ENCODE measurements at regions not wholly inside any gene's neighbourhood (a gene's known extent, or its start where the extent isn't known, plus 50 kb on each side); places are given as distances from the start of the nearest gene placed in this dataset.

GRCh38 chr2:109689182-109689930, 75.2 kb downstream of the SOWAHC start:
- Histone ChIP-seq H3K4me3 (ENCODE audit: low read length) (no peak overlapping the region), H4K5ac (ENCODE audit: low read length) (no peak overlapping the region), H3K23ac (ENCODE audit: low read length) (no peak overlapping the region), H3K79me2 (ENCODE audit: control insufficient read depth, insufficient read depth, low read length) (no peaks in the 10 kb centered on the region), H2AK5ac (ENCODE audit: low read length) (no peak overlapping the region), H2BK120ac (ENCODE audit: low read depth, low read length) (no peak overlapping the region), H3K4me1 (ENCODE audit: control insufficient read depth, low read depth, low read length) (peaks cover 8% of the 10 kb centered on the region), H3K27me3 (ENCODE audit: insufficient read depth, low read length, poor library complexity) (no peaks in the 10 kb centered on the region), H3K18ac (ENCODE audit: low read length) (no peak overlapping the region), H3K79me1 (ENCODE audit: low read length) (no peaks in the 10 kb centered on the region), H2BK15ac (replicated peaks; ENCODE audit: low read depth) (no peak overlapping the region), H3K56ac (ENCODE audit: low read length) (peak overlapping the region; percentile 44), H3K4me2 (ENCODE audit: low read length) (no peak overlapping the region), H3K4ac (ENCODE audit: low read depth, low read length) (peak overlapping the region; percentile 6), H2BK5ac (ENCODE audit: low read length) (no peak overlapping the region), H3K27ac (ENCODE audit: low read depth, low read length) (no peak overlapping the region), H3K9ac (ENCODE audit: low read length) (no peak overlapping the region), H4K8ac (ENCODE audit: low read depth, low read length) (no peak overlapping the region), H3K36me3 (ENCODE audit: control insufficient read depth, insufficient read depth, low read length) (no peaks in the 10 kb centered on the region)
- no peak for DNase-seq
- no CpG with 5 or more reads among the region's 5 CpGs for WGBS (ENCODE audit: extremely low coverage, insufficient coverage, low lambda C conversion rate)

GRCh38 chr2:109689973-109690372, 75.8 kb downstream of the SOWAHC start:
- no CpG with 5 or more reads among the region's 9 CpGs for WGBS (ENCODE audit: extremely low coverage, insufficient coverage, low lambda C conversion rate)
- no peak overlapping the region for H3K27ac ChIP-seq (ENCODE audit: low read depth, low read length)

GRCh38 chr2:109690457-109690821, 76.3 kb downstream of the SOWAHC start:
- Histone ChIP-seq H3K27ac (ENCODE audit: low read depth, low read length) (no peak overlapping the region), H3K79me1 (ENCODE audit: low read length) (no peaks in the 10 kb centered on the region), H3K23ac (ENCODE audit: low read length) (no peak overlapping the region), H2BK15ac (replicated peaks; ENCODE audit: low read depth) (no peak overlapping the region), H4K8ac (ENCODE audit: low read depth, low read length) (no peak overlapping the region), H4K5ac (ENCODE audit: low read length) (no peak overlapping the region), H3K18ac (ENCODE audit: low read length) (peak overlapping the region; percentile 94), H3K27me3 (ENCODE audit: insufficient read depth, low read length, poor library complexity) (no peaks in the 10 kb centered on the region), H3K79me2 (ENCODE audit: control insufficient read depth, insufficient read depth, low read length) (no peaks in the 10 kb centered on the region), H2AK5ac (ENCODE audit: low read length) (no peak overlapping the region), H3K4ac (ENCODE audit: low read depth, low read length) (peak overlapping the region; percentile 48), H2BK5ac (ENCODE audit: low read length) (no peak overlapping the region), H3K4me1 (ENCODE audit: control insufficient read depth, low read depth, low read length) (peaks cover 8% of the 10 kb centered on the region), H3K9ac (ENCODE audit: low read length) (no peak overlapping the region), H2BK120ac (ENCODE audit: low read depth, low read length) (no peak overlapping the region), H3K36me3 (ENCODE audit: control insufficient read depth, insufficient read depth, low read length) (no peaks in the 10 kb centered on the region), H3K4me2 (ENCODE audit: low read length) (no peak overlapping the region), H3K4me3 (ENCODE audit: low read length) (no peak overlapping the region), H3K56ac (ENCODE audit: low read length) (peak overlapping the region; percentile 62)
- DNase-seq = peak; percentile 60
- no CpG with 5 or more reads among the region's 6 CpGs for WGBS (ENCODE audit: extremely low coverage, insufficient coverage, low lambda C conversion rate)

More at GRCh38 chr2:109689973-109690372, 75.8 kb downstream of the SOWAHC start:
- no peak overlapping the region for H3K23ac ChIP-seq (ENCODE audit: low read length)
- H3K36me3 ChIP-seq (ENCODE audit: control insufficient read depth, insufficient read depth, low read length) = no peaks in the 10 kb centered on the region
- H3K4ac ChIP-seq (ENCODE audit: low read depth, low read length) = peak overlapping the region; percentile 65
- H3K9ac ChIP-seq (ENCODE audit: low read length) = no peak overlapping the region
- H3K27me3 ChIP-seq (ENCODE audit: insufficient read depth, low read length, poor library complexity) = no peaks in the 10 kb centered on the region
- H3K4me2 ChIP-seq (ENCODE audit: low read length) = no peak overlapping the region
- no peak overlapping the region for H2BK15ac ChIP-seq (replicated peaks; ENCODE audit: low read depth)
- H2BK5ac ChIP-seq (ENCODE audit: low read length) = peak overlapping the region; percentile 37
- peaks cover 8% of the 10 kb centered on the region for H3K4me1 ChIP-seq (ENCODE audit: control insufficient read depth, low read depth, low read length)
- no peak overlapping the region for H4K5ac ChIP-seq (ENCODE audit: low read length)
- H3K4me3 ChIP-seq (ENCODE audit: low read length) = no peak overlapping the region
- no peak overlapping the region for H4K8ac ChIP-seq (ENCODE audit: low read depth, low read length)
- no peaks in the 10 kb centered on the region for H3K79me1 ChIP-seq (ENCODE audit: low read length)
- H2AK5ac ChIP-seq (ENCODE audit: low read length) = no peak overlapping the region
- no peak overlapping the region for H2BK120ac ChIP-seq (ENCODE audit: low read depth, low read length)
- H3K79me2 ChIP-seq (ENCODE audit: control insufficient read depth, insufficient read depth, low read length) = no peaks in the 10 kb centered on the region
- H3K56ac ChIP-seq (ENCODE audit: low read length) = peak overlapping the region; percentile 44
- peak overlapping the region; percentile 15 for H3K18ac ChIP-seq (ENCODE audit: low read length)
- no peak for DNase-seq

- Histone ChIP-seq H3K4ac (ENCODE audit: low read depth, low read length) (peak overlapping the region; percentile 90), H3K56ac (ENCODE audit: low read length) (peak overlapping the region; percentile 62), H2BK120ac (ENCODE audit: low read depth, low read length) (peak overlapping the region; percentile 88), H3K27ac (ENCODE audit: low read depth, low read length) (no peak overlapping the region), H3K18ac (ENCODE audit: low read length) (peak overlapping the region; percentile 94), H2BK5ac (ENCODE audit: low read length) (peak overlapping the region; percentile 47), H3K27me3 (ENCODE audit: insufficient read depth, low read length, poor library complexity) (no peaks in the 10 kb centered on the region), H4K5ac (ENCODE audit: low read length) (no peak overlapping the region), H3K4me1 (ENCODE audit: control insufficient read depth, low read depth, low read length) (peaks cover 8% of the 10 kb centered on the region), H3K9ac (ENCODE audit: low read length) (no peak overlapping the region), H3K23ac (ENCODE audit: low read length) (no peak overlapping the region), H3K4me2 (ENCODE audit: low read length) (no peak overlapping the region), H3K36me3 (ENCODE audit: control insufficient read depth, insufficient read depth, low read length) (no peaks in the 10 kb centered on the region), H2AK5ac (ENCODE audit: low read length) (no peak overlapping the region), H2BK15ac (replicated peaks; ENCODE audit: low read depth) (no peak overlapping the region), H3K4me3 (ENCODE audit: low read length) (no peak overlapping the region), H3K79me1 (ENCODE audit: low read length) (no peaks in the 10 kb centered on the region), H3K79me2 (ENCODE audit: control insufficient read depth, insufficient read depth, low read length) (no peaks in the 10 kb centered on the region), H4K8ac (ENCODE audit: low read depth, low read length) (no peak overlapping the region)
- no CpG with 5 or more reads among the region's 7 CpGs for whole genome bisulfite sequencing (ENCODE audit: extremely low coverage, insufficient coverage, low lambda C conversion rate)
- no peak for DNase-seq
Measured at GRCh38 chr2:109690822-109691541, 76.8 kb downstream of the SOWAHC start.

GRCh38 chr2:109692013-109692743, 78.0 kb downstream of the SOWAHC start:
- no CpG with 5 or more reads among the region's 15 CpGs for WGBS (ENCODE audit: extremely low coverage, insufficient coverage, low lambda C conversion rate)
- no peaks in the 10 kb centered on the region for H3K79me1 ChIP-seq (ENCODE audit: low read length)
- H3K4me3 ChIP-seq (ENCODE audit: low read length) = no peak overlapping the region
- H3K4me2 ChIP-seq (ENCODE audit: low read length) = no peak overlapping the region
- peak overlapping the region; percentile 48 for H2AK5ac ChIP-seq (ENCODE audit: low read length)
- H4K8ac ChIP-seq (ENCODE audit: low read depth, low read length) = peak overlapping the region; percentile 99
- H3K27ac ChIP-seq (ENCODE audit: low read depth, low read length) = peak overlapping the region; percentile 91
- H2BK15ac ChIP-seq (replicated peaks; ENCODE audit: low read depth) = no peak overlapping the region
- peak overlapping the region; percentile 92 for H2BK120ac ChIP-seq (ENCODE audit: low read depth, low read length)
- H3K4ac ChIP-seq (ENCODE audit: low read depth, low read length) = peak overlapping the region; percentile 99
- H3K4me1 ChIP-seq (ENCODE audit: control insufficient read depth, low read depth, low read length) = peaks cover 8% of the 10 kb centered on the region
- H3K56ac ChIP-seq (ENCODE audit: low read length) = peak overlapping the region; percentile 75
- no peak for DNase-seq
- H2BK5ac ChIP-seq (ENCODE audit: low read length) = peak overlapping the region; percentile 96
- peak overlapping the region; percentile 99 for H3K18ac ChIP-seq (ENCODE audit: low read length)
- H3K36me3 ChIP-seq (ENCODE audit: control insufficient read depth, insufficient read depth, low read length) = no peaks in the 10 kb centered on the region
- H4K5ac ChIP-seq (ENCODE audit: low read length) = no peak overlapping the region
- no peak overlapping the region for H3K9ac ChIP-seq (ENCODE audit: low read length)
- no peaks in the 10 kb centered on the region for H3K27me3 ChIP-seq (ENCODE audit: insufficient read depth, low read length, poor library complexity)
- no peaks in the 10 kb centered on the region for H3K79me2 ChIP-seq (ENCODE audit: control insufficient read depth, insufficient read depth, low read length)
- no peak overlapping the region for H3K23ac ChIP-seq (ENCODE audit: low read length)

Data from mesendoderm (in vitro differentiated cells).